ENCODE measurements at regions not wholly inside any gene's neighbourhood (a gene's known extent, or its start where the extent isn't known, plus 50 kb on each side); places are given as distances from the start of the nearest gene placed in this dataset.
"Not testable (repeated sequence)": the region's sequence is repeated elsewhere in the genome, so short reads cannot be mapped to it uniquely, and the experiment has no call there.

GRCh38 chr1:25116832-25117231 lies 115.5 kb downstream of the SYF2 start:
- DNase-seq (ENCODE audit: low spot score): no peak
- no peak for TF ChIP-seq EZH2 (IDR thresholded peaks at IDR 0.05; ENCODE audit: borderline replicate concordance)
- no peak for TF ChIP-seq CTCF (IDR thresholded peaks at IDR 0.05; ENCODE audit: poor library complexity)
- no peak for TF ChIP-seq EZH2phosphoT487 (IDR thresholded peaks at IDR 0.05; ENCODE audit: low read depth, severe bottlenecking, unreplicated experiment)
- 98% methylated on average over 4 of the region's 4 CpGs for WGBS (ENCODE audit: low lambda C conversion rate, missing lambda C conversion rate)
- Histone ChIP-seq H3K9me2 (replicated peaks; ENCODE audit: insufficient read depth) (no peaks in the 10 kb centered on the region), H3K27ac (no peak overlapping the region), H3K79me2 (no peaks in the 10 kb centered on the region), H3K9me3 (ENCODE audit: low read depth) (no peaks in the 10 kb centered on the region), H3K4me3 (no peak overlapping the region), H3K4me1 (ENCODE audit: insufficient read depth) (peaks cover 6% of the 10 kb centered on the region), H3K4me2 (no peak overlapping the region), H2AFZ (no peak overlapping the region), H4K20me1 (ENCODE audit: insufficient read depth, poor library complexity, severe bottlenecking) (no peaks in the 10 kb centered on the region), H3K27me3 (no peaks in the 10 kb centered on the region), H3K36me3 (replicated peaks; ENCODE audit: insufficient read depth, low read depth) (no peaks in the 10 kb centered on the region)

- H3K36me3 ChIP-seq (replicated peaks; ENCODE audit: insufficient read depth, low read depth); H4K20me1 ChIP-seq (ENCODE audit: insufficient read depth, poor library complexity, severe bottlenecking); H3K27me3 ChIP-seq; H2AFZ ChIP-seq; H3K79me2 ChIP-seq; H3K4me2 ChIP-seq; H3K9me2 ChIP-seq (replicated peaks; ENCODE audit: insufficient read depth); H3K27ac ChIP-seq; H3K4me1 ChIP-seq (ENCODE audit: insufficient read depth); DNase-seq (ENCODE audit: low spot score); H3K4me3 ChIP-seq; H3K9me3 ChIP-seq (ENCODE audit: low read depth): not testable (repeated sequence)
- 89% methylated on average over 7 of the region's 7 CpGs for WGBS (ENCODE audit: low lambda C conversion rate, missing lambda C conversion rate)
Observed at GRCh38 chr1:25116117-25116516, 116.2 kb downstream of the SYF2 start.

GRCh38 chr1:25113731-25114130 lies 118.6 kb downstream of the SYF2 start:
- TF ChIP-seq EZH2phosphoT487 (IDR thresholded peaks at IDR 0.05; ENCODE audit: low read depth, severe bottlenecking, unreplicated experiment) (no peak), CTCF (IDR thresholded peaks at IDR 0.05; ENCODE audit: poor library complexity) (no peak), EZH2 (IDR thresholded peaks at IDR 0.05; ENCODE audit: borderline replicate concordance) (no peak)
- H3K4me3 ChIP-seq: no peak overlapping the region
- no peaks in the 10 kb centered on the region for H4K20me1 ChIP-seq (ENCODE audit: insufficient read depth, poor library complexity, severe bottlenecking)
- H3K9me2 ChIP-seq (replicated peaks; ENCODE audit: insufficient read depth): no peaks in the 10 kb centered on the region
- no peak overlapping the region for H3K27ac ChIP-seq
- 83% methylated on average over 4 of the region's 4 CpGs for WGBS (ENCODE audit: low lambda C conversion rate, missing lambda C conversion rate)
- no peaks in the 10 kb centered on the region for H3K4me1 ChIP-seq (ENCODE audit: insufficient read depth)
- no peaks in the 10 kb centered on the region for H3K9me3 ChIP-seq (ENCODE audit: low read depth)
- H2AFZ ChIP-seq: no peak overlapping the region
- no peak overlapping the region for H3K4me2 ChIP-seq
- no peaks in the 10 kb centered on the region for H3K36me3 ChIP-seq (replicated peaks; ENCODE audit: insufficient read depth, low read depth)
- H3K27me3 ChIP-seq: no peaks in the 10 kb centered on the region
- H3K79me2 ChIP-seq: no peaks in the 10 kb centered on the region
- no peak for DNase-seq (ENCODE audit: low spot score)

GRCh38 chr1:25113086-25113485 lies 119.2 kb downstream of the SYF2 start:
- H4K20me1 ChIP-seq (ENCODE audit: insufficient read depth, poor library complexity, severe bottlenecking): no peaks in the 10 kb centered on the region
- 62% methylated on average over 3 of the region's 3 CpGs for WGBS (ENCODE audit: low lambda C conversion rate, missing lambda C conversion rate)
- H3K4me3 ChIP-seq: no peak overlapping the region
- no peaks in the 10 kb centered on the region for H3K36me3 ChIP-seq (replicated peaks; ENCODE audit: insufficient read depth, low read depth)
- no peak for DNase-seq (ENCODE audit: low spot score)
- no peak for TF ChIP-seq EZH2phosphoT487 (IDR thresholded peaks at IDR 0.05; ENCODE audit: low read depth, severe bottlenecking, unreplicated experiment)
- TF ChIP-seq CTCF (IDR thresholded peaks at IDR 0.05; ENCODE audit: poor library complexity): no peak
- no peak for TF ChIP-seq EZH2 (IDR thresholded peaks at IDR 0.05; ENCODE audit: borderline replicate concordance)
- no peaks in the 10 kb centered on the region for H3K4me1 ChIP-seq (ENCODE audit: insufficient read depth)
- H3K9me2 ChIP-seq (replicated peaks; ENCODE audit: insufficient read depth): no peaks in the 10 kb centered on the region
- H3K79me2 ChIP-seq: no peaks in the 10 kb centered on the region
- H3K9me3 ChIP-seq (ENCODE audit: low read depth): no peaks in the 10 kb centered on the region
- no peak overlapping the region for H3K27ac ChIP-seq
- H3K27me3 ChIP-seq: no peaks in the 10 kb centered on the region
- H2AFZ ChIP-seq: no peak overlapping the region
- H3K4me2 ChIP-seq: no peak overlapping the region
